ENCODE measurements at regions not wholly inside any gene's neighbourhood (a gene's known extent, or its start where the extent isn't known, plus 50 kb on each side); places are given as distances from the start of the nearest gene placed in this dataset.

- TF ChIP-seq, protein P1, sequence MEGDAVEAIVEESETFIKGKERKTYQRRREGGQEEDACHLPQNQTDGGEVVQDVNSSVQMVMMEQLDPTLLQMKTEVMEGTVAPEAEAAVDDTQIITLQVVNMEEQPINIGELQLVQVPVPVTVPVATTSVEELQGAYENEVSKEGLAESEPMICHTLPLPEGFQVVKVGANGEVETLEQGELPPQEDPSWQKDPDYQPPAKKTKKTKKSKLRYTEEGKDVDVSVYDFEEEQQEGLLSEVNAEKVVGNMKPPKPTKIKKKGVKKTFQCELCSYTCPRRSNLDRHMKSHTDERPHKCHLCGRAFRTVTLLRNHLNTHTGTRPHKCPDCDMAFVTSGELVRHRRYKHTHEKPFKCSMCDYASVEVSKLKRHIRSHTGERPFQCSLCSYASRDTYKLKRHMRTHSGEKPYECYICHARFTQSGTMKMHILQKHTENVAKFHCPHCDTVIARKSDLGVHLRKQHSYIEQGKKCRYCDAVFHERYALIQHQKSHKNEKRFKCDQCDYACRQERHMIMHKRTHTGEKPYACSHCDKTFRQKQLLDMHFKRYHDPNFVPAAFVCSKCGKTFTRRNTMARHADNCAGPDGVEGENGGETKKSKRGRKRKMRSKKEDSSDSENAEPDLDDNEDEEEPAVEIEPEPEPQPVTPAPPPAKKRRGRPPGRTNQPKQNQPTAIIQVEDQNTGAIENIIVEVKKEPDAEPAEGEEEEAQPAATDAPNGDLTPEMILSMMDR (IDR thresholded peaks at IDR 0.05), result no peak
- no peak for TF ChIP-seq POLR2A (IDR thresholded peaks at IDR 0.05)
Measured at GRCh38 chr2:53517406-53517805, 250.2 kb upstream of the CHAC2 start.

Measured in lower leg skin (tissue), 3 donors.